Right cardiac atrium (tissue), 5 donors: ENCODE measurements at regions not wholly inside any gene's neighbourhood (a gene's known extent, or its start where the extent isn't known, plus 50 kb on each side); places are given as distances from the start of the nearest gene placed in this dataset.

Source experiments
- ATAC-seq, 2 donors: fragments of 200-7000 bp; cut with Tn5 transposase; one replicate each; pipeline versions ENCODE4 v1.8.0 to v1.9.1; 2020; ENCODE audit warnings: moderate library complexity in 2 of 2, mild to moderate bottlenecking in 1 of 2
- DNase-seq, 3 donors: peaks; one replicate each; pipeline ENCODE4 v3.0.0-alpha.2; 2020
- H3K27ac ChIP-seq: one replicate; pipeline ENCODE4 v1.5.1; 2013; ENCODE audit warnings: mild to moderate bottlenecking, low read length, control low read depth, moderate library complexity
- H3K27me3 ChIP-seq: one replicate; pipeline ENCODE4 v1.6.1; 2013; ENCODE audit not compliant: control insufficient read depth, insufficient read depth
- H3K4me1 ChIP-seq: one replicate; pipeline ENCODE4 v1.6.1; 2013; ENCODE audit warnings: low read length; ENCODE audit not compliant: control insufficient read depth, insufficient read depth
- H3K4me3 ChIP-seq: one replicate; pipeline ENCODE4 v1.5.1; 2013; ENCODE audit warnings: low read length, control low read depth
- H3K9me3 ChIP-seq: one replicate; pipeline ENCODE4 v1.6.1; 2013; ENCODE audit warnings: low read length; ENCODE audit not compliant: control insufficient read depth
- WGBS: extraction: QIAGEN DNeasy Blood & Tissue Kit; methylation state at CpG from one replicate; pipeline ENCODE4 v1.1.7; 2013; 5-methylcytosine and 5-hydroxymethylcytosine counted together
- intact Hi-C, 4 donors: fragments of 100-400 bp; cut with DNase I; formaldehyde crosslinking; loops; one replicate each; pipeline versions ENCODE4 v1.11.0 to v1.14.0; 2022 to 2023
- donor health status: healthy with polysubstance abuse.
- donor health status: DM: no; HTN: yes; CAD: no.
- donor health status: DM: no; HTN: no; CAD: no.
- donor health status: DM: no; HTN: yes; CAD: no; lungs with severe emphysema.
- donor health status: DM: yes; HTN: yes; CAD: no.

- intact Hi-C loops: no loop called here
- ATAC-seq (no peak), DNase-seq (no peak)
- Histone ChIP-seq H3K4me3 (no peak overlapping the region), H3K4me1 (no peaks in the 10 kb centered on the region), H3K27ac (no peak overlapping the region), H3K27me3 (no peaks in the 10 kb centered on the region), H3K9me3 (no peaks in the 10 kb centered on the region)
- 68% methylated on average over 2 of the region's 2 CpGs for WGBS
Measured at GRCh38 chr4:157964463-157964862, 208.4 kb downstream of the GASK1B start.

- ATAC-seq: no peak
- intact Hi-C loops: no loop called here
- Histone ChIP-seq H3K4me1 (no peaks in the 10 kb centered on the region), H3K9me3 (no peaks in the 10 kb centered on the region), H3K27ac (no peak overlapping the region), H3K27me3 (no peaks in the 10 kb centered on the region), H3K4me3 (no peak overlapping the region)
- no peak for DNase-seq
- 36% methylated on average over 2 of the region's 2 CpGs for WGBS
Measured at GRCh38 chr4:157961229-157961990, 211.4 kb downstream of the GASK1B start.

- DNase-seq: no peak
- H3K4me3 ChIP-seq: no peak overlapping the region
- H3K9me3 ChIP-seq: no peaks in the 10 kb centered on the region
- no peaks in the 10 kb centered on the region for H3K4me1 ChIP-seq
- ATAC-seq: no peak
- no peak overlapping the region for H3K27ac ChIP-seq
- H3K27me3 ChIP-seq: no peaks in the 10 kb centered on the region
- intact Hi-C loops: no loop called here
- 66% methylated on average over 1 of the region's 1 CpG for WGBS
Measured at GRCh38 chr4:157957905-157958304, 214.9 kb downstream of the GASK1B start.

GRCh38 chr4:157942017-157942416 lies 230.8 kb downstream of the GASK1B start:
- Histone ChIP-seq H3K4me3 (no peak overlapping the region), H3K4me1 (no peaks in the 10 kb centered on the region), H3K27me3 (no peaks in the 10 kb centered on the region), H3K27ac (no peak overlapping the region), H3K9me3 (no peaks in the 10 kb centered on the region)
- DNase-seq: no peak
- WGBS: 48% methylated on average over 3 of the region's 3 CpGs
- intact Hi-C loops: no loop called here
- ATAC-seq: no peak

GRCh38 chr4:157934151-157934550 lies 238.7 kb downstream of the GASK1B start:
- H3K4me3 ChIP-seq: no peak overlapping the region
- no peak overlapping the region for H3K27ac ChIP-seq
- intact Hi-C loops: no loop called here
- H3K4me1 ChIP-seq: no peaks in the 10 kb centered on the region
- ATAC-seq: no peak
- H3K27me3 ChIP-seq: no peaks in the 10 kb centered on the region
- H3K9me3 ChIP-seq: no peaks in the 10 kb centered on the region
- no peak for DNase-seq
- WGBS: 41% methylated on average over 2 of the region's 2 CpGs

GRCh38 chr4:157932936-157933335 lies 239.9 kb downstream of the GASK1B start:
- intact Hi-C loops: no loop called here
- Histone ChIP-seq H3K4me1 (no peaks in the 10 kb centered on the region), H3K9me3 (no peaks in the 10 kb centered on the region), H3K27ac (no peak overlapping the region), H3K27me3 (no peaks in the 10 kb centered on the region), H3K4me3 (no peak overlapping the region)
- ATAC-seq (no peak), DNase-seq (no peak)
- 95% methylated on average over 1 of the region's 1 CpG for WGBS

- Histone ChIP-seq H3K27me3 (no peaks in the 10 kb centered on the region), H3K27ac (no peak overlapping the region), H3K4me3 (no peak overlapping the region), H3K9me3 (no peaks in the 10 kb centered on the region), H3K4me1 (no peaks in the 10 kb centered on the region)
- intact Hi-C loops: no loop called here
- WGBS: 79% methylated on average over 1 of the region's 1 CpG
- ATAC-seq: no peak
- no peak for DNase-seq
Measured at GRCh38 chr4:157929486-157929885, 243.3 kb downstream of the GASK1B start.

GRCh38 chr4:157918036-157918832 lies 254.6 kb downstream of the GASK1B start:
- no peaks in the 10 kb centered on the region for H3K27me3 ChIP-seq
- ATAC-seq (no peak), DNase-seq (no peak)
- H3K27ac ChIP-seq: no peak overlapping the region
- no peaks in the 10 kb centered on the region for H3K9me3 ChIP-seq
- 82% methylated on average over 2 of the region's 2 CpGs for WGBS
- no peaks in the 10 kb centered on the region for H3K4me1 ChIP-seq
- no peak overlapping the region for H3K4me3 ChIP-seq
- intact Hi-C loops: no loop called here

- Histone ChIP-seq H3K27ac (no peak overlapping the region), H3K27me3 (no peaks in the 10 kb centered on the region), H3K4me3 (no peak overlapping the region), H3K4me1 (no peaks in the 10 kb centered on the region), H3K9me3 (no peaks in the 10 kb centered on the region)
- intact Hi-C loops: no loop called here
- 77% methylated on average over 3 of the region's 3 CpGs for WGBS
- DNase-seq (no peak), ATAC-seq (no peak)
Measured at GRCh38 chr4:157912212-157912611, 260.6 kb downstream of the GASK1B start.

- no peaks in the 10 kb centered on the region for H3K27me3 ChIP-seq
- no peak for DNase-seq
- H3K27ac ChIP-seq: no peak overlapping the region
- intact Hi-C loops: no loop called here
- H3K4me1 ChIP-seq: no peaks in the 10 kb centered on the region
- no peak for ATAC-seq
- H3K9me3 ChIP-seq: no peaks in the 10 kb centered on the region
- WGBS: 90% methylated on average over 1 of the region's 1 CpG
- no peak overlapping the region for H3K4me3 ChIP-seq
Measured at GRCh38 chr4:157911662-157912061, 261.2 kb downstream of the GASK1B start.

GRCh38 chr4:157908691-157909090 lies 264.1 kb downstream of the GASK1B start:
- no peak for DNase-seq
- Histone ChIP-seq H3K9me3 (no peaks in the 10 kb centered on the region), H3K27ac (no peak overlapping the region), H3K27me3 (no peaks in the 10 kb centered on the region), H3K4me1 (no peaks in the 10 kb centered on the region), H3K4me3 (no peak overlapping the region)
- 70% methylated on average over 2 of the region's 2 CpGs for WGBS
- intact Hi-C loops: no loop called here
- ATAC-seq: no peak
